GM12872 (cell line): ENCODE measurements at regions not wholly inside any gene's neighbourhood (a gene's known extent, or its start where the extent isn't known, plus 50 kb on each side); places are given as distances from the start of the nearest gene placed in this dataset.

Experiments
- TF ChIP-seq, protein P1 (sequence below): IDR thresholded peaks from 3 replicates; pipeline ENCODE4 v1.5.1; 2011; ENCODE audit warnings: low read depth, mild to moderate bottlenecking, low read length, moderate library complexity; ENCODE audit not compliant: insufficient read depth

DNA sequence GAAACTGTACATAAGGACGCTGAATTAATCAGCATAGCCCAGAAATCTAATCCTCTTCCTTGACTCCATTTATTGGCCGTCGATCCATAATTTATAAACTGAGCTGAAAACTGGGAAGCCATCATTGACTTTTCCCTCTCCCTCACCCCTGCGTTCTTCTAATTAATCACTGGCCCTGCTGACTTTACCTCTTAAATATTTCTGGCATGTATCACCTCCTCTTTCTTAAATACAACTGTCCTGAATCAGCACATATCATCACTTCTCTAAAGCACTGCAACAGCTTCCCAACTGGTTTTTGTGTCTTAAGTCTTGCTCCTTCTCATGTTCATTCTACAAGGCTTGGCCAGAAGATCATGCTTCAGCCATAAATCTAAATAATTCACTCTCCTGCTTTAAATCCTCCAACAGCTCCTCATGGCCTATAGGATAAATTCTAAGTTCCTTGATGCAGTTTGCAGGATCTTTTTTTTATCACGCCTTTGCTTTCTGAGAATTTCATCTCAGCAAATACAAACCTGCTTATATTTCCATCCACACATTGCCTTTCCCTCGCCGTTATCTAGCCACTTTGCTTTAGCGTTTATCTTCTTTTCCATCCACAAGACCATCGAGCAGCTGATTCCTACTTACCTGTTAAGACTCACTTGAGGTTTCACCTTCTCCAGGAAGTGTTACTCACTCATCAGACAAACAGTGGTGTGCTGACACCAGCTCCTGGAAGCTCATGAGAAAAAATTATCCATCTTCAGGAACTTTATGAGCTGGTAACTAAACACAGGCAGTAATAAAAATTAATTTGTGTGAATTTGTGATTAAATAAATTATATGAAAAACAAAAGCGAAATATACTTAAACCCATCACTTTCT lies 295.6 kb upstream of the FLRT2 start:
- TF ChIP-seq, protein P1, sequence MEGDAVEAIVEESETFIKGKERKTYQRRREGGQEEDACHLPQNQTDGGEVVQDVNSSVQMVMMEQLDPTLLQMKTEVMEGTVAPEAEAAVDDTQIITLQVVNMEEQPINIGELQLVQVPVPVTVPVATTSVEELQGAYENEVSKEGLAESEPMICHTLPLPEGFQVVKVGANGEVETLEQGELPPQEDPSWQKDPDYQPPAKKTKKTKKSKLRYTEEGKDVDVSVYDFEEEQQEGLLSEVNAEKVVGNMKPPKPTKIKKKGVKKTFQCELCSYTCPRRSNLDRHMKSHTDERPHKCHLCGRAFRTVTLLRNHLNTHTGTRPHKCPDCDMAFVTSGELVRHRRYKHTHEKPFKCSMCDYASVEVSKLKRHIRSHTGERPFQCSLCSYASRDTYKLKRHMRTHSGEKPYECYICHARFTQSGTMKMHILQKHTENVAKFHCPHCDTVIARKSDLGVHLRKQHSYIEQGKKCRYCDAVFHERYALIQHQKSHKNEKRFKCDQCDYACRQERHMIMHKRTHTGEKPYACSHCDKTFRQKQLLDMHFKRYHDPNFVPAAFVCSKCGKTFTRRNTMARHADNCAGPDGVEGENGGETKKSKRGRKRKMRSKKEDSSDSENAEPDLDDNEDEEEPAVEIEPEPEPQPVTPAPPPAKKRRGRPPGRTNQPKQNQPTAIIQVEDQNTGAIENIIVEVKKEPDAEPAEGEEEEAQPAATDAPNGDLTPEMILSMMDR, result no peak

DNA sequence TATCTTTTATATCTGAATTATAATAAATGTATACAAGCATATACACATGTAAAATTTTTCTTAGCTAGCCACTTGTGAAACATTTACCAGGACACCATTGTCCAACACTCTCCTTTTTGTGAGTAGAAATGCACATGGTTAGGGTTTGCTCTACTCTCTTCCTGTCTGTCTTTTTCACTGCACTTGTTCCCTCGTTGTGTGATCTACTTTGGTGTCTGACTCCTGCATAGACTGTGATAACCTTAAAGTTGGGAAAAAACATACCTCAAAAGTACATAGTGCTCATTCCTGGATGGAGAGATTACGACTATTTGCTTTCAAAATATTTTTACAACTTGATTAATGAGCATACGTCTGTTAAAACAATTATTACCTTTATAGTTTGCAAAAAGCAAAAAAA lies 294.1 kb upstream of the FLRT2 start:
- TF ChIP-seq, protein P1, result no peak

DNA sequence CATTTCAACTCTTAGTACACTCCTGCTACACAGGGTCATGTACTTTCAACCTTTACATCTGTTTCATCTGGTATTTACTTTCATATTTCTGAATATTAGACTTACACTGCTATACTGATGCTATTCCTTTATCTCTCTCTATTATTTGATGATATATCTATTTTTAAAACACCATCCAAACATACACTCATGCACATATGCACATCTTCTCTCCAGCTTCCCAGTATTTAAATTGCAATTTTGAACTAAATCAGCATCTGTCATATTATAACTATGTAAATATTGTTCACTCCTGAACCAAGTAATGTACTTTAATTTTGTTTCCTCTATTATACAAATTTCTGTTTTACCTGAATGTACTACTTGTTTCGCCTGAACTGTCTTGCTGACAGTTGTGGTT lies 293.6 kb upstream of the FLRT2 start:
- TF ChIP-seq, protein P1, result no peak

DNA sequence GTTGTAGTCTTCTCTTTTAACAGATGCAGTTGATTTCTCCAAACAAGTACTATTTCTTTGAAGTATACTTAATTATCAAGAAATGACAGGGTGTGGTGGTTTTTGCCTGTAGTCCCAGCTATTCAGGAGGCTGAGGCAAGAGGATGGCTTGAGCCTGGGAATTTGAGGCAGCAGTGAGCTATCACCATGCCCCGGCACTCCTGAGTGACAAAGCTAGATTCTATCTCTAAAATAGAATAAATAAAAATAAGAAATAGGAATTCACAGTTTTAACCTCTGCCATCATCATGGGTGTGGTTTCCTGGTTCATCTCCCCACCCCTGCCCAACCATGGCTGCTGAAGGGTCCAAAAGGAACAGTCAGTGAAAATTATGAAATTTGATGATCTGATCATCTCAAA lies 290.2 kb upstream of the FLRT2 start:
- TF ChIP-seq, protein P1, result no peak

DNA sequence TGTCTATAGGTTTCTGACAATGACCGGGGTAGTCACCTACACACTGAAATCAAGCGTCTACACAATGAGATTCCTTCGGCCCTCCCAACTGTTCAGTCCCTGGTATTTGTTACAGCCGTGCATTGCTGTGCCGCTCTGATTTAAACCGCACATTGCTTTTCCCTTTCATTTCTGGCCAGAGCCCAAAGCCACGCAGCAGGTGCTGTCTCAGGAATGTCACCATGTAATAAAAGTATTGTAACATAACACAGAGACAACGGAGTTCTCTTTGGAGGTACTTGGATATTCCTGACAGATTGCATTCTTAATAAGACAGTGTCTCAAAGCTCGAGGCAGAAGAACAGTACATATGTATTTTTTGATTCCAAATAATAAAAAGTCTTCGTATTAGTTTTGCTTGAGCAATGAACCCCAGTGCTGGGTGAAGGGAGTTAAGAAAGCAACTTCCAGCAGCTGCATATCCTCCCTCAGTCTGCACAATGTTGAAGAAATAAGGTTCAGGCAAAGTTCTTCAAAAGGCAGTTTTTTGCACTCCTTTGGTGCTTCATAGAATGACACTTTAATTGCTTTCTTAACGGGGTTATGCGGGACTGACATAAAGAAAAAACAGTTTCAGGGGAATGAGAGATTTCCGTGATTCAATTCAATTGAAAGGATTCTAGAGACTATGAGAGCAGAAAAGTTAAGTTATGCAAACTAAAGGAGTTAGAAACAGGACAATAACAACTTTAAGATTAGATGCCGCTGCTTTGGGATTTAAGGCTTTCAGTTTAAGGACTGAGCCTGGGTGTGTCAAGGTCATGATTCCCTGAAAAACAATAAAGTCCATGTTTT lies 288.7 kb upstream of the FLRT2 start:
- TF ChIP-seq, protein P1, result no peak

DNA sequence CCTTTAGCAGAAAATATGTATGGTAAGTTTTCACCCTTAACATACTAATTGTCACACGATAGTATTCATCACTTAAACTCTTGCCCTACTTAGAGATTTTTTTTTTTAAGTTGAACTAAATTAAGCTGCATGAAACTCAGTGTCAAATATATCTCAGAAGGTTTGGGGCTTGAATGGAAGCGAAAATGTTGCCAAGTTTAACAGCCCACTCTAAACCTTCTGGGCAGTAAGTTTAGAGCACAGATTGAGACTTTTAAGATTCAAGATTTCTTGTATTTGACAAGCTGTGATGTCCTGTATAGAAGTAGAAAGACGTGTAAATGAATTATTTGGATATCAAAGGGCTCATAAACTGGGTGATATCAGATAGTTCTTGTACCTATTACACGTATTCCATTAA lies 287.3 kb upstream of the FLRT2 start:
- TF ChIP-seq, protein P1, result no peak

DNA sequence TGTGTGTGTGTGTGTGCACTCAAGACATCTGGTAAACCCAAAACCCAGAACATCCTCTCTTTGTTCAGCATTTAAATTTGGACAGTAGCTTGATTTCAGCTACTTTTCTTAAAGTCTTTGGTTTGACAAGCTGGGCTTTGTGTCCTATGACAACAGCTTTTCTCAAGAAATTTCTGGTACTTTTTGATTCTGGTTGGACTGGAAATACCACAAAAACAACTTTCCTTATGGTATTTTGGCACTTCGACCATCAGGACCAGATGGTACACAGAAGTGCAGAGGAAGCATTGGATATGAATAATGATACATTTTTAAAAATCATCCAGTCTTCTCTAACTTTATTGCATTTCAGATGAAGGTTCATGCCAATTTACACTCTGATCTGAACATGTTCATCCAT lies 286.6 kb upstream of the FLRT2 start:
- TF ChIP-seq, protein P1, result no peak
